HL-60/S4 treated with phorbol 12-myristate 13-acetate at 8.2 ng/mL for 4 days and 3 days (cell line): ENCODE measurements at regions not wholly inside any gene's neighbourhood (a gene's known extent, or its start where the extent isn't known, plus 50 kb on each side); places are given as distances from the start of the nearest gene placed in this dataset.
"Not testable (repeated sequence)": the region's sequence is repeated elsewhere in the genome, so short reads cannot be mapped to it uniquely, and the experiment has no call there.

Source experiments
- in situ Hi-C: fragments of 300-500 bp; cut with MboI; formaldehyde crosslinking; loops from 2 replicates; pipeline ENCODE4 v1.15.0; 2022; ENCODE audit warnings: low sequenced_read_pairs

DNA sequence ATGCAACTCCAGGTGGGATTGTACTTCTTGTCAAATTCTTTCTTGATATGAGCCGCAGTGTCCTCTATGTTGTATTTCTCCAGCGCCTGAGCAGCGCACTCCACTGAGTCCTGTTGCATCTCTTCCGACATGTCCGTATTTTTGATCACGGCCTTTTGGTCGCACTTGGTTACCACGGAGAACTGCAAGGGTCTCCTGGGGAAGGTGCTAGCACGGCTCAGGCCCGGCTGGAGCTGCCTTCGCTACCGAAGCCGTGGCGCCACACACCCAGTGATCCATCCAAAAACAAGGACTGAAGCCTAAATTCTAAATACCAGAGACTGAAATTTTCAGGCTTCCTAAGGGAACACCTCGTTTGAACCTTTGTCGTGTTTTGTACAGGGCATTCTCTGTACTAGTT, 194.4 kb upstream of the SEMA3D start:
- in situ Hi-C loops, result no loop called here

DNA sequence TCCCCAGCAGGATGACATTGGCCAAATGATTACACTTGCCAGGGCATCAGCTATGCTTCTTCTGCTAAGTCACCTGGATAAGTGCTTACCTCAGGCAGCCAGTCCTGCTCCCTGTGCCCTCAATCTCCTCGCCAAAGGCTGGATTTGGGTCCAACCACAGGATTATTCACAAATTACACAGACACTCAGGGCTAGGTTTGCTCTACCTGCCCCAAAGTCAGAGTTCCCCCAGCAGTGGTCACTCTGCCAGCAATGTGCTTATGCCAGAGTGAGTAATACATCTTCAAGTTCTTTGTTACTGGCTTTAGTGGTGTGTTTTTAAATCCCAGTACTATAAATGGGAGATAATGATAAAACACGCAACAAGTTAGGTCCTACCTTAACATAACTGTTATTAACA, 189.7 kb upstream of the SEMA3D start:
- in situ Hi-C loops, result no loop called here

DNA sequence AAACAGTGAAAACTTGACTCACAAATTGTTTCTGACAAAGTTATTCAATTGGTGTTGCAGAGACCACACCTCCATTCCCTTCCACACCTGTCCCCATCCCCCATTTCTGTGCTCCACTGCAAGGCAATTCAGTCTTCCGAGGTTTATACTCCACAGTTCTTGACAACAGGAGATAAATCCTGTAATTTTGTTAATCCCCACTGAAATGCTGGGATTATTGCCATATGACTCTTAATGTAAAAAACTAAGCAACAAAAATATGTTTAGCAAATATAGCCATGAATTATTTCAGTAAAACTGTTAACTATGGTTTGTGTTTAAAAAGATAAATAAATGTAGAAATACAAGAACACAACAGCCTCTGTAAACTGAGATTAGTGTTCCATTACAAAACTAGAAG, 170.1 kb upstream of the SEMA3D start:
- in situ Hi-C loops, result no loop called here

DNA sequence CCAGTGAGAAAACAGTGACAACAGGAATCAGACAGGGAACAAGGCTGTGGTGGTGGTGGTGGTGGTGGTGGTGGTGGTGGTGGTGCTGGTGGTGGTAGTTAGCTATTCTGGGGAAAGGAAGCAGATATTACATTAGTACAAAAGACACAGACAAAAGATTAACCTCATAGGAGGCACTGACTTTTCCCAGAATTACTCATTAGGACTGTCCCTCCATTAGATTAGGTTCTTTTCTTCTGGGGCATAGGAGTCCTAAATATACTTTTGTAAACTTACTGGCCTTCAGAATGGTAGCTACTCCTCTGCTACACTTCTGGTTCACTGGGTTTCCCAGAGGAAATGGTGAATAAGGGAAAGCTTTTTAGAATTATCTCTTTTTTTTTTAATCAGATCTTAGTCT, 156.6 kb upstream of the SEMA3D start:
- in situ Hi-C loops, result no loop called here

DNA sequence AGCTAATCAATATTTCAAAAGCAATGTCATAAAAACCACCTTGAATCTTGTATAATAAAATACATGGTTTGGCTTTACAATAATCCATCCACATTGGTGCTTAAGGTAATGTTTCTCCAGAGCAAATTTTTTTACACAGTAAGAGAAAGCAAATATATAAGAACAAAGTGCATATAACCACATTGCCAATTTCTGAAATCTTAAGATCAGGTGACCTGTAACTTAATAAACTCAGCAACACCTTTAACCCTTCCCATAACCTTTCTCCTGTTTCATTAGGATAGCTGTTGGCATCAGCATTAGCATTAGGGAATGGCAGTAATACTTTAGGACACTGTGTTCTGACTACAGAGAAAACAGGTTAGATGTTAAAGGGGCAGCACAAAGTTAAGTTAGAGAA, 155.9 kb upstream of the SEMA3D start:
- in situ Hi-C loops, result no loop called here

DNA sequence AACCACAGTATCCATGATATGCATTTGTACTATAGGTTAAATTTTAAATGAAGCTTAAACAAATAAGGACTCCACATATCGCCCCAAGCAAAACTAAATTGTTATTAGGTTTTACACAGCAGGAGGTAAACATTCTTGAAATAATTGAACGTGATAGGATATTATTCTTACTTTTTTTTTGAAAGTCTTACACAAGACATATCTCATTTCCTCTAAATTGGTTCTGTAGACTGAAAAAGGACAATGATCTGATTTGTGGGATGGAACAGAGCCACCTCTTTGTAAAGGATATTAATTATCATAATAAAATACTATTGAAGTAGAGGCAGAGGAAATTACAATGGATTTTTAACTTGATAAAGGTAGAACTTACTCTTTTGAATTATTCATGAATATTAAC, 155.1 kb upstream of the SEMA3D start:
- in situ Hi-C loops, result no loop called here

DNA sequence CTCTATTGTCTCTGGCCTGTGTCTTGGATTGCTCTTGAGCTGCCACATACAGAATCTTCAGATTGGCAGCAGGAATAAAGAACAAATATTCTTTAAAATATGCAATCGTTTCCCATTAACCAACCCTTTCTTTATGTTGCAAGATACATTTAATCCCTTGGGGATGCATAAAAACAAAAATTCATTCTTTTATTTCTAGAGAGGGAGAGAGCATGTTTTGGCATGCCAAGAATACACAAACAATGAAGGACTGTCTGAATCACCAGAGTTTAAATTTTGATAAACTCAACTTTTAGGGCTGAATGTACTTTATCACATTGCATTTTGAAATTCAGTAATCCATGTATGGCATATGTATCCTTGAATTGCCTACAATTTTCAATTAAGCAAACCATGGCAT, 154.3 kb upstream of the SEMA3D start:
- in situ Hi-C loops, result no loop called here

DNA sequence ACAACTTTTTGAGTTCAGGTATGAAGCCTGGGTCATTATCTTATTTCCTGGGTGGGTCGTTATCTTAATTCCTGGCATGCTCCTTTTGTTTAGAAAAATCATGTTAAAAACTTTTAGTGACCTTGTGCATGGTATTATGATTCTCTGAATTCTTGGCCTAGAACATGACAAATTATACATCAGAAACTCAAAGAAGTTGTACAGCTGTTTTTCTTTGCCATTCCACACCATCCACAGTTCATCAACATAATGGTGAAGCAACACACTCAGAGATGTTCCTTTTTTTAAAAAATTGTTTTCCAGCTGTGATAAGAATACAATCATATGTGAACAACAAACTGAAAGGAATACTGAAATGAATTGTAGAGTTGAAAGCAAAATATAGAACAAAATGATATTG, 149.2 kb upstream of the SEMA3D start:
- in situ Hi-C loops, result no loop called here

DNA sequence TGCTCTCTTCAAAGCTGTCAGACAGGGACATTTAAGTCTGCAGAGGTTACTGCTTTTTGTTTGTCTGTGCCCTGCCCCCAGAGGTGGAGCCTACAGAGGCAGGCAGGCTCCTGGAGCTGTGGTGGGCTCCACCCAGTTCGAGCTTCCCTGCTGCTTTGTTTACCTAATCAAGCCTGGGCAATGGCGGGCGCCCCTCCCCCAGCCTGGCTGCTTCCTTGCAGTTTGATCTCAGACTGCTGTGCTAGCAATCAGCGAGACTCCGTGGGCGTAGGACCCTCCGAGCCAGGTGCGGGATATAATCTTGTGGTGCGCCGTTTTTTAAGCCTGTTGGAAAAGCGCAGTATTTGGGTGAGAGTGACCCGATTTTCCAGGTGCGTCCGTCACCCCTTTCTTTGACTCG, 148.3 kb upstream of the SEMA3D start:
- in situ Hi-C loops, result not testable (repeated sequence)

DNA sequence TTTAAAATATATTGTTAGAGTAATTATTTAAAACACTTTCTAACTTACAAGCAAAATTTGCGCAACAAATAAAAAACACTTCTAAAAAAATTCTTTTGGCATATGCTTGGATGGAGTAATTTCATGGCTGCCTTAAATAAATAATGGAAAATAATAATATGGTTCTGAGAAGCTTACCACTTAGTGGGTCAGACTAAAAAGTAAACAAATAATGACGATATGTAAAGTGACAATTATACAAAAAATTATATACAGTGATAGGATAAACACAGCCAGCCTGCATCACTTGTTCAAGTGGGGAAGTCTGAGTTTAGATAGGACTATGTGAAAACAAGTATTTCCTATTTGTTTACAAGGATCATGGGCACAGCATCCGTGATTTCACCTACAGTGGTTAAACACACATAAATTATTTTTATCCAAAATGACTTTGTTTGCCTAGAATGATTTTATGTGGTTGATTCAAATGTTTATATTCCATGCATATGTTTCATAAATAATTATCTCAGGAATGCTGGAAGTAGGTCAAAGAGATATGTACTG, 141.7 kb upstream of the SEMA3D start:
- in situ Hi-C loops, result no loop called here

DNA sequence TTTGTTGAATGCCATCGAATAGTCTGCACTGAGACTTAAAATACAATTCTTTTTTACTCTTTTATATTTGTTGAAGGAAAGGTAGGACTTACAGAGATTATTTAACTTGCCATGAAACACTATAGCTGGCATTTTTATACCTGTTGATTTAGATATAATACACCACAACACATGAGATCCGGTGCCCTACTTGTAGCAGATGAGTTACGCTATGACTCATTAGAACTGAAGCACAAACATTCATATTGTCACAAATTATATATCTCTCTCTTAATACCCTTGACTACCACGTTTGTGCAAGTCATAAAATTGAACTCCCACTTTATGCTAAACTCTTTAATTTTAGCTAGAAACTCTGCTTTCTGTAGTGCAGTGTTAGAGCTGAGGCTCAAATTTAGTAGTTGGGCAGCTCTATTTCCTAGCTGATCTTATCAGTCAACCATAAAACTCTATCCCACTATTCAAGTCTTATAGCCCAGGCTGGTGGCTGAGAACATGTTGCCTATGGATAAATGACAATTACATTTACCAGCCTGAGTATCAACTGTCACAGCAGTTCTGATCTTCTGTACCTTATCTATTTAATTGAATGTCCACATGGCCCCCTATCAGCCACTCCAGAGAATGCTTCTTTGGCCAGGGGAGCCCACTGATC, 137.4 kb upstream of the SEMA3D start:
- in situ Hi-C loops, result no loop called here

DNA sequence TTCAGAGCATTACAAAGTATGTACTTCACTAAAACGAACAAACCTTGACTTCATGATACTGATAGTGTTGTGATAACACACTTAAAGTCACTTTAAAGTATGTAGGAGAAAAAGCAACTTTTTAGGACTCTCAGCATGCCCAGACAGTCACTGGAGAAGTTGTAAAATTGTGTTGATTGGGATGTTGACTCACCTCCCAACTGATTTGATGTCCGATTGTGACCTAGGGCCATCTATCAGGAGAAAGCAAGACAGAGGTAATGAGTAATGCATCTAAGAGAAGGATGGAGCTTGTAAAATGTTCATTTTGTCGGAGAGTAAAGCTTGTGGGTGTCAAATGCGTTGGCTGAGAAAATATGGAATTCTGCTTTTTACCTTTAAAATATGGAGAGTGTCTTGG, 135.4 kb upstream of the SEMA3D start:
- in situ Hi-C loops, result no loop called here

DNA sequence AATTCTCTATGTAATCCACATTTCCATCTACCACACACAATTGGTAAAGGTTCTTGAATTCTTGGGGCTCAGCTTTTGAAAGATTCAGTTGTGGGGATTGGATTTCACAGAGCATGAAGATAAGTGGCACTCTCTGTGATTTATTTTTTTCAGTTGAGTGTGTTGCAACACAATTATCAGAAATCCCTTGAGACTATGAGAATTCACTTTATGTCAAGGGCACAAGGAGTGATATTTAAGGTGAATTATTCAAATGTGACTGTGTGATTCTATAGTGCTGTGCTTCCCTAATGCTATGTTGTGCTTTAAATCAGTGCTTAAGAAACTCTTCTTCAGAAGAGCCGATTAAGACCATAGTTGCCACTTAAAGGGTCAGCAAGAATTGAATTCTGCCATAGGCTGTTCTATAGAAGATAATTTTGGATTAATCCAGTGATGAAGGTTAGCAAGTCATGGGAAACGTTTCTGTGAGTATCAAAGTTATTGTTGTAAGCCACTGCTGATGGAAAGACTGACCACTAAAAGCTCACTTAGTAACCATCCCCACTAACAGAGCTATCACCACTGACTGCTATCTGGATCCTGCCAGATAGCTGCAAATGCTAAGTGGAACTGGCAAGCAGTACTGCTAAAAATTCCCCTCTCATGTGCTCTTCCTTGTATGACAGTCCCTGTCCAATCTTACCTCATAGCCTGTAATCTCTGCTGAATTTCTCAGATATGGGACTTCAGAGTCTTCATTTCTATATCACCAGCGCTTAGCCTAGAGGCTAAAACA, 134.0 kb upstream of the SEMA3D start:
- in situ Hi-C loops, result no loop called here

DNA sequence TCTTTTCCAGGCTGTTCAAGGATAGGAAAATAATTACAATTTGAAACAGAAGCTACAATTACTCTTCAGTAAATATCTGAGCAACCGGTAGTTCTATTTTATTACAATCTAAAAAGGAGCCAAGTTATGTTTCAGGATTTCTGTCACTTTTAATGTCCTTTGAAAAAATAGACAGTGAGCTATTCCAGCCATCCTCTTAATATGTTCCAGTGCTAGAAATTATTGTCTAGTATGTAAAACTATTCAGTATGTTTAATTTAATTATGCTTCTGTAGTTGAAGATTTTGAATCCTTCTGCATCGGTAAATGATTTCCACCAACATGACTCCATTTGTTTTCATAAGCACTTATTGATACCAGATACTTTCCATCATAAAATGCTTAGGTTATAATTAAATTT, 129.6 kb upstream of the SEMA3D start:
- in situ Hi-C loops, result no loop called here

DNA sequence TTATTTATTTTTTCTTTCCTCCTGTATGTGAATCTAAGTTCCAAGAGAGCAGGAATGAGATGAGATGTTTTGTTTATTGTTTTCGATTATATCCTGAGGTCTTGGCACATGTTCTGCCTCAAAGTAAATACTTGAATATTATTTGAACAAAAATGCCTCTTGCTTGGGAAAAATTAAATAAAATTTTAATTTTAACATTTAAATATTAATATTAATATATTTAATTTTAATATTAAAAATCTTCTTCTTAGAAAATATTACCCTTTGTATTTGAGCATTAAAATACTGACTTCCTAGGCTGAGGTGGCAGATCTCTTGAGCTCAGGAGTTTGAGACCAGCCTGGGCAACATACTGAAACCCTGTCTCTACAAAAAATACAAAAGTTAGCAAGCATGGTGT, 123.4 kb upstream of the SEMA3D start:
- in situ Hi-C loops, result no loop called here

DNA sequence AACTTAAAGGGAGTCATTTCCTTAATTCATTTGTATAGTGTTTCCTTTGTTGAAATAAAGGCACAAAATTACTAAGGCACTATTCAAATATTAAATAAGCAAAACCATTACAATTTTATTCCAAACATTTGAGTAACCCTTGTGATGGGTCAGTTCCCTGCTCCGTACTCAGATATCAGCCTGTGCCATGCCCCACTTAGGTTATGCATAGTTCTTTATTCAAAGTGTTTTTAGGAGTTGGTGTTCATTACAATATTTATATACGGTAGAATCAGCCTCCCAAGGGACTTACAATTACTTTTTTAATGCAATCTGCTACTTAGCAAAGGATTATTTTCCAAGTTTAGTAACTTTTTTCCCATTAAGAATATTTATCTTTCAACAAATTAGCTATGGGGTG, 119.3 kb upstream of the SEMA3D start:
- in situ Hi-C loops, result no loop called here

DNA sequence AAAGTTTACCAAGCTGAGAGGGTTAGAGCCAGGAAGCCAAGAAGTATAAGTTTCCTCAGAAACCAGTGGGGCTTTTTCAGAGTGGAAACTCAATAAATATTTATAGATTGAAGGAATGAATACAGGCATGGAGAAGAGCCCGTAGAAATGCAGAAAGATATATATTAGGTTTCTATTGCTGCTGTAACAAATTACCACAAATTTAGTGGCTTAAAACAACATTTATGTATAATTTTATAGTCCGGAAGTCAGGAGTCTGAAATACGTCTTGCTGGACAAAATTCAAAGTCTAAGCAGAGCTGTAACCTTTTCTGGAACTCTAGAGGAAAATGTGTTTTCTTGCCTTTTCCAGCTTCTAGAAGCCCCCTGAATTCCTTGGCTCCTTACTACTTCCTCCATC, 107.3 kb upstream of the SEMA3D start:
- in situ Hi-C loops, result no loop called here

DNA sequence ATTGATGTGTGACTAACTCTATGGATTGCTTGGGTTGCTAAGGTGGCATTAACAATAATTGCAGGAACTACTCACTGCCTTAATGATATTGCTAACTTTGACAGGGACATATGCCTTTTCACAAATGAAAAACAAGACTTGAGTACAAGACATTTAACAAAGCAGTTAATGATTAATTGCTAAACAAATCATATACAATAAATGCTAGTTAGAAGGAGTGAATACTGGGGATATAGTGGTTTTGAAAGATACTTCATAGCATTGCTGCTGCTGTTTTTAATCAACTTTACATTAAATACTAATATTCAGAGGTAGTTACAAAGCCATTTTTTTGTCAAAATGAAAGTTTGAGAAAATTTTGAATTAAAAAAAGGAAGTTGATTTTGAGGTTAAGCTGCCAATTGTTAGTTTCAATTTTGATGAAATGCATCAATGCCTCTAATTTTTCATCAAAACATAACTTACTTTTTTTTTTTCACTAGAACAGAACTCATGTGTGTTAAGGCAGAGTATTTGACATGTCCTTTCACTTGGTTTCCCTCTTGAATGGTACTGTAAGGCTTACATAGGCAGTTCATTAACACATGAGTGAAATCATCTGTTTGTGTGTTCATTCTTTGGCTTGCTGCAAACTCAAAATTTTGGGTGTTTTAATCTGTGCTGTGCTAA, 106.2 kb upstream of the SEMA3D start:
- in situ Hi-C loops, result no loop called here

DNA sequence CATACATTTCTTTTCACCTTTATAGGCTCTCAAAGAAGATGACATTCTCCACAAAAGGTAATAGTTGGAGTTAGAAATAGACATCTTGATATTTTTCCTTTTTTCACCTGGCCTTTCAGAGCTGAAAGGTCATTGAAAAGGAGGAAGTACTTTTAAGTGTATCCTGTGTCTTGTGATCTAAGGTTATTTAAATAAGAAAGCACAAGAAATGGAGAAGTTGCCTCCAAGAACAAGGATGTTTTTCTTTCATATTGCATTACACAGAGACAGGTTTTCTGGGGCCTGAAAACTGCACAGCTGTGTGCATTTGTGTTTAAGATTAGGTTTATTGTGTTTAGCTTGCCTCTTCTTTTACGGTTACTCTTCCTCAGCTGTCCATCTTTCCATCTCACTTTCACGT, 103.4 kb upstream of the SEMA3D start:
- in situ Hi-C loops, result no loop called here

DNA sequence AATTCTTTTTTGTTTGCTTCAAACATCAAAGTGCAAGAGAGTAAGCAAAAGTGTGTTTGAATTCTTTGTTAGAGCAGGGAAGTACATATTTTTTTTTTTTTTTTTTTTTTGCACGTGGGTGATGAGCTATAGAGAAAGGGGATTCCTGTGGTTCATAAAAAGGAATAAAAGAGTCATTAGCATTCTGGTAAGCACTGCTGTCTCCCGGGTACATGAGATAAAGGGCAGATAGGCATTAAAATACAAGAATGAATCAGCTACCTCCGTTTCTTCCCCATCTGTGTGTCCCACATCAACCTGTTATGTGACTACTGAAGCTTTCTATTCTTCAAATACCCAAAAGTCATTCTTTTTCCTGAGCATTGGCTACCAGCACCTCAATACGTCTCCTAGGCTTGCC, 102.4 kb upstream of the SEMA3D start:
- in situ Hi-C loops, result no loop called here

DNA sequence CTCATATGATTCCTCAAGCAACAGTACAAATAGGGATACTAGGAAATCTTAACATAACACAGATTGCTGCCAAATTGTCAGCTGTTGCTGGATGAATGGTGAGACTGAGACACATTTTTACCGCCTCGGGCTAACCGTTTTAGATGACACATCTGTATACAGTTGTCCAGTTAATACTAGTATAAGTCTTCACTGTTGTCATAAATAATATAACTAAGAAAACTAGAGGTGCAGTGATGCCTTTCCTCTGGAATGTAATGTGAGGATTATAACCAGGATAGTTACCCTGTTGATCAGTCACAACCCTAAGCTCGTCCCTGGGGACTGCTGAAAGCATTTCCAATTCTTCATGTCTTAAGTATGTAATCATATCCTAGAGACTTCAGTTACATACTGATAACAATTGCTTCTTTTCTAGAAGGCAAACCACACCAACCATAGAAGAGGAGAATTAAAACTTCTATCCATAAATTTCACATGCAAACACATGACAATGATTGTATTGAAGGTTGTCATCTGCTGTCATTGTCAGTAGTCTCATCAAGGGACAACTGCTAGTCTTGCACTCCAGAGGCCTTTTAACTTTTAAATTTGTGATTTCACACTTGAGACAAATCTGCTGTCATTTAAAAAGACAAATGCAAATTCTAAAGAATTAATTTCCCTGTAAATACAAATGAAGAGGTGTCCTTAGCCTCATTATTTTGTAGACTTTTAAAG, 100.4 kb upstream of the SEMA3D start:
- in situ Hi-C loops, result no loop called here
